SJSA1 (cell line): ENCODE measurements at regions not wholly inside any gene's neighbourhood (a gene's known extent, or its start where the extent isn't known, plus 50 kb on each side); places are given as distances from the start of the nearest gene placed in this dataset.

Source experiments
- DNase-seq, 2 experiments: peaks; one replicate each; pipeline ENCODE4 v3.0.0-alpha.2; 2015 to 2020; ENCODE audit warnings: low spot score in 2 of 2, low read depth in 1 of 2
- H3K27ac ChIP-seq: fragments of 250-450 bp; sonication (Bioruptor Pico); 2 replicates; pipeline ENCODE4 v1.5.1; 2020; ENCODE audit warnings: mild to moderate bottlenecking, moderate library complexity
- H3K27me3 ChIP-seq: fragments of 250-450 bp; sonication (Bioruptor Pico); replicated peaks from 2 replicates; pipeline ENCODE4 v1.5.1; 2020; ENCODE audit warnings: mild to moderate bottlenecking, moderate library complexity
- H3K36me3 ChIP-seq: fragments of 250-450 bp; sonication (Bioruptor Pico); 2 replicates; pipeline ENCODE4 v1.5.1; 2020; ENCODE audit warnings: mild to moderate bottlenecking
- H3K4me1 ChIP-seq: fragments of 250-450 bp; sonication (Bioruptor Pico); replicated peaks from 2 replicates; pipeline ENCODE4 v1.6.1; 2021; ENCODE audit warnings: mild to moderate bottlenecking
- H3K4me3 ChIP-seq: fragments of 250-450 bp; sonication (Bioruptor Pico); 2 replicates; pipeline ENCODE4 v1.5.1; 2020; ENCODE audit warnings: mild to moderate bottlenecking
- H3K9me3 ChIP-seq: fragments of 250-450 bp; sonication (Bioruptor Pico); replicated peaks from 2 replicates; pipeline ENCODE4 v1.5.1; 2020; ENCODE audit warnings: mild to moderate bottlenecking

- Histone ChIP-seq H3K27me3 (no peaks in the 10 kb centered on the region), H3K9me3 (no peaks in the 10 kb centered on the region), H3K4me1 (peaks cover 10% of the 10 kb centered on the region), H3K27ac (no peak overlapping the region), H3K36me3 (no peaks in the 10 kb centered on the region), H3K4me3 (no peak overlapping the region)
- no peak for DNase-seq
Observed at GRCh38 chr16:79977940-79978836, 377.7 kb upstream of the MAF start.

GRCh38 chr16:79973320-79973719, 372.8 kb upstream of the MAF start:
- Histone ChIP-seq H3K9me3 (no peaks in the 10 kb centered on the region), H3K27me3 (no peaks in the 10 kb centered on the region), H3K27ac (no peak overlapping the region), H3K36me3 (no peaks in the 10 kb centered on the region), H3K4me3 (no peak overlapping the region), H3K4me1 (no peaks in the 10 kb centered on the region)
- no peak for DNase-seq

- no peak for DNase-seq
- no peaks in the 10 kb centered on the region for H3K36me3 ChIP-seq
- no peaks in the 10 kb centered on the region for H3K9me3 ChIP-seq
- H3K27ac ChIP-seq: no peak overlapping the region
- H3K27me3 ChIP-seq: no peaks in the 10 kb centered on the region
- H3K4me1 ChIP-seq: no peaks in the 10 kb centered on the region
- H3K4me3 ChIP-seq: no peak overlapping the region
Observed at GRCh38 chr16:79972053-79972704, 371.6 kb upstream of the MAF start.

- Histone ChIP-seq H3K4me3 (no peak overlapping the region), H3K27me3 (no peaks in the 10 kb centered on the region), H3K4me1 (no peaks in the 10 kb centered on the region), H3K27ac (no peak overlapping the region), H3K9me3 (no peaks in the 10 kb centered on the region), H3K36me3 (no peaks in the 10 kb centered on the region)
- DNase-seq: no peak
Observed at GRCh38 chr16:79971237-79971572, 370.7 kb upstream of the MAF start.

GRCh38 chr16:79970551-79971236, 370.2 kb upstream of the MAF start:
- H3K27ac ChIP-seq: no peak overlapping the region
- H3K4me3 ChIP-seq: no peak overlapping the region
- no peaks in the 10 kb centered on the region for H3K36me3 ChIP-seq
- no peaks in the 10 kb centered on the region for H3K27me3 ChIP-seq
- DNase-seq: no peak
- no peaks in the 10 kb centered on the region for H3K4me1 ChIP-seq
- H3K9me3 ChIP-seq: no peaks in the 10 kb centered on the region

- Histone ChIP-seq H3K36me3 (no peaks in the 10 kb centered on the region), H3K27ac (no peak overlapping the region), H3K4me3 (no peak overlapping the region), H3K27me3 (no peaks in the 10 kb centered on the region), H3K4me1 (no peaks in the 10 kb centered on the region), H3K9me3 (no peaks in the 10 kb centered on the region)
- DNase-seq: no peak
Observed at GRCh38 chr16:79970087-79970486, 369.6 kb upstream of the MAF start.

GRCh38 chr16:79969458-79969857, 368.9 kb upstream of the MAF start:
- no peak overlapping the region for H3K27ac ChIP-seq
- H3K36me3 ChIP-seq: no peaks in the 10 kb centered on the region
- H3K4me3 ChIP-seq: no peak overlapping the region
- no peak for DNase-seq
- no peaks in the 10 kb centered on the region for H3K9me3 ChIP-seq
- H3K4me1 ChIP-seq: no peaks in the 10 kb centered on the region
- no peaks in the 10 kb centered on the region for H3K27me3 ChIP-seq

GRCh38 chr16:79966226-79966625, 365.7 kb upstream of the MAF start:
- Histone ChIP-seq H3K4me3 (no peak overlapping the region), H3K4me1 (no peaks in the 10 kb centered on the region), H3K9me3 (no peaks in the 10 kb centered on the region), H3K36me3 (no peaks in the 10 kb centered on the region), H3K27ac (no peak overlapping the region), H3K27me3 (no peaks in the 10 kb centered on the region)
- DNase-seq: no peak

GRCh38 chr16:79965718-79966117, 365.2 kb upstream of the MAF start:
- Histone ChIP-seq H3K27me3 (no peaks in the 10 kb centered on the region), H3K36me3 (no peaks in the 10 kb centered on the region), H3K4me1 (no peaks in the 10 kb centered on the region), H3K27ac (no peak overlapping the region), H3K4me3 (no peak overlapping the region), H3K9me3 (no peaks in the 10 kb centered on the region)
- DNase-seq: no peak

- Histone ChIP-seq H3K4me3 (no peak overlapping the region), H3K9me3 (no peaks in the 10 kb centered on the region)
- no peak for DNase-seq
Observed at GRCh38 chr16:79964104-79964503, 363.6 kb upstream of the MAF start.

GRCh38 chr16:79962962-79963361, 362.4 kb upstream of the MAF start:
- H3K4me3 ChIP-seq: no peak overlapping the region
- no peaks in the 10 kb centered on the region for H3K27me3 ChIP-seq
- no peaks in the 10 kb centered on the region for H3K9me3 ChIP-seq
- no peak overlapping the region for H3K27ac ChIP-seq
- DNase-seq: no peak
- H3K36me3 ChIP-seq: no peaks in the 10 kb centered on the region
- no peaks in the 10 kb centered on the region for H3K4me1 ChIP-seq

More at GRCh38 chr16:79964104-79964503, 363.6 kb upstream of the MAF start:
- H3K4me1 ChIP-seq: no peaks in the 10 kb centered on the region
- no peak overlapping the region for H3K27ac ChIP-seq
- H3K27me3 ChIP-seq: no peaks in the 10 kb centered on the region
- H3K36me3 ChIP-seq: no peaks in the 10 kb centered on the region

- Histone ChIP-seq H3K9me3 (no peaks in the 10 kb centered on the region), H3K4me3 (no peak overlapping the region), H3K27me3 (no peaks in the 10 kb centered on the region), H3K27ac (no peak overlapping the region), H3K4me1 (no peaks in the 10 kb centered on the region), H3K36me3 (no peaks in the 10 kb centered on the region)
- DNase-seq: no peak
Observed at GRCh38 chr16:79959226-79959625, 358.7 kb upstream of the MAF start.

- Histone ChIP-seq H3K36me3 (no peaks in the 10 kb centered on the region), H3K27me3 (0 out of 2 replicates have a peak, but pooled peaks cover 2% of the 10 kb centered on the region), H3K4me1 (no peaks in the 10 kb centered on the region), H3K4me3 (no peak overlapping the region), H3K9me3 (no peaks in the 10 kb centered on the region), H3K27ac (no peak overlapping the region)
- DNase-seq: no peak
Observed at GRCh38 chr16:79954921-79955705, 354.6 kb upstream of the MAF start.
